ENCODE measurements at regions not wholly inside any gene's neighbourhood (a gene's known extent, or its start where the extent isn't known, plus 50 kb on each side); places are given as distances from the start of the nearest gene placed in this dataset.

DNA sequence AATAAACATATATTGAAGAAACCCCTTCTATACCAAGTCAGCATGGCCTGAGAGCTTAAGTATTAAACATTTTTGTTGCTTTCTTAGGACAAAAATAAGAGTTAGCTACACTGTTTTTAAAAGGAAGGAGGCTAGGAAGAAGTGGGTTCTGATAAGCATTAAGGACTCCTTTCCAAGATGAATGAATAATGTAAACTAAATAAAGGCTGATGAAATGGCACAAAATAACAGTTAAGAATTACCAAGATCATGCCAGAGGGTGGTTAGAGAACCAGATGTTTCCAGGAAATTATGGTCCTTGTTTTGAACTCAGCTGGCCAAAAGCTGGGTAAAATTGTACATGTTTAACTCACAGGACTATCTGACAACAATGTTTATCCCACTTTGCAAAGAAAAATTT is 114.1 kb upstream of the ETS2 start:
- no peak for DNase-seq (ENCODE audit: extremely low read depth in 1 of 2, low read depth in 1 of 2)

DNA sequence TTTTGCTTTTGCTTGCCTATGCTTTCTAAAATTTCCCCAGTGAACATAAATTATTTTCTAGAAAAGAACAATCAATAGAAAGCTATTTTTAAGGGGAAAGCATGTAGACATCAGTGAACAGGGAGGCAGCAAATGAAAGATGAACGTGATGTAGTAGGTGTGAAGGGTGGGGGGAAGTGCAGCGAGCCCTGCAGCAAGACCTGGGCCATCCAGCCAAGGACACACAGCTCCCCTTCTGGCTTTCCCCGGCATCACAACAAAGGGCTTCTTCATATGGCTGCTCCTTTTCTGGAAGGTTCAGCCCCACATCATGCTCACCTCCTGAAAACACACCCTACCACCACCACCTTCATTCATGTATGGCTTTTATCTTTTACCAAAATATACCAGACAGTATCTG is 109.2 kb upstream of the ETS2 start:
- DNase-seq (ENCODE audit: extremely low read depth in 1 of 2, low read depth in 1 of 2), result no peak

DNA sequence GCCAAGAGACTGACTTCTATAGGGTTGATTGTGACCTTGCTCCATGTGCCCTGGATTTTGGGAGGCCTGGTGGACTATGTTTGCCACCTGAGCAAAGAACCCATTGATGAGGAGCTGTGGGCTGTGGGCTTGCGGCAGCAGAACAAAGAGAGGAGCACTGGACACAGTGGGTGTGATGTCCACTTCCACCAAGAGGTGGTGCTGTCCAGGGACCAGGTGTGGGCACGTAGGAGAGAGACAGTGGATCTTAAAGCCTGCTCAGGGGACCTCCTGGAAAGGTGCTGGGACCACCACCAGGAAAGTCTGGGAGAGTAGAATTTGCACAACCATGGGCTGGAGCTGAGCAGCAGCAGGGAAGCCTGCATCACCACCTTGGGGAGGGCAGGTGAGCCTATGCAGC is 106.7 kb upstream of the ETS2 start:
- no peak for DNase-seq (ENCODE audit: extremely low read depth in 1 of 2, low read depth in 1 of 2)

DNA sequence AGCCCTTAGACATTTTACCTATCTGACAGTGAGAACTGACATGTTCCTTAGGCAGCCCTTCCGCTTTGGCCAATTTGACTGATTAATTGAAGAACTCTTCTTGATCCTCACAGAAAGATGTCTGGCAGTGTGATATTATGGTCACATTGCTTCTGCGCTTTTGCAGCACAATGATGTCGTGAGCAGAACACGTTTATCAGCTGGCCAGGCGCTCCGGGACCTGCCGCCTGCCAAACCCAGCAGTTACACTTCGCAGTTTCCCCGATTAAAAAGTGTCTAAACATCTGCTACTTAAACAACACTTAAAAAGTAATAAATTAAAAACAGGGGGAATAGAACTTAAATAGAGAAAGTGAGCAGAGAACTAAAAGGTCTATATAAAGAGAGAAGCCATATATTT is 103.5 kb upstream of the ETS2 start:
- DNase-seq (ENCODE audit: extremely low read depth in 1 of 2, low read depth in 1 of 2), result no peak

DNA sequence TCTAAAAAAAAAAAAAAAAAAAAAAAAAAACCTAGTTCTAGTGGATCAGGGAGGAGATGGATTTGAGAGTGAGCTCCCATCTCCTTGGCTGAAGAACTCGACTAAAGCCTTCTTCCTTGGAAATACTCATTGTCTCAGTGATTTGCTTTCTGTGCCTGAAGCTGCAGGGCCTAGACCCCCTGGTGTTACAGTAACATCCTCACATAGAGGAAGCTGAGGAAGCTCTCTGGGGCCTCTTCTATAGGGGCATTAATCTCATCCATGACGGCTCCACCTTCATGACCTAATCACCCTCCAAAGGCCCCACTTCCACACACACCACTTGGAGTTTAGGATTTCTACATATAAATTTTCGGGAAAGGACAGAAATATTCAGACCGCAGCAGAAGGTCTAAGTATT is 95.9 kb upstream of the ETS2 start:
- DNase-seq (ENCODE audit: extremely low read depth in 1 of 2, low read depth in 1 of 2), result no peak

DNA sequence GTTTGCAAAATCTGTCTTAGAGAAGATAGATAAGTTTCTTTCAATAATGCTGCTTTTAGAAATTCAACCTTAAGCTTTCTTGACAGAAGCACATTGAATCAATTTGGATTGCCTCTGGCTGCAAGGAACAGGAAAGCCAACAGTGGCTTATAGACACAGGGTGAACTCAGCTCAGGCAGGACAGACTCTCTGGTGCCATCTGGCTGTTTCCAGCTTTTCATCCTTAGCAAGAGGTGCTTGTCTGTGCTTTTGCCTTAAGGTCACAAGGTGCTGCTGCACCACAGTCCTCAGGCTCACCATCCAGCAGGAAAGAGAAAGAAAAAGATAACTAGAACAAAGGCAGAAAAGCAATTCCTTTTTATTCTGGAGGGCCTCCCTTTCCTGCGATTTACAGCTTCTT is 93.7 kb upstream of the ETS2 start:
- no peak for DNase-seq (ENCODE audit: extremely low read depth in 1 of 2, low read depth in 1 of 2)

DNA sequence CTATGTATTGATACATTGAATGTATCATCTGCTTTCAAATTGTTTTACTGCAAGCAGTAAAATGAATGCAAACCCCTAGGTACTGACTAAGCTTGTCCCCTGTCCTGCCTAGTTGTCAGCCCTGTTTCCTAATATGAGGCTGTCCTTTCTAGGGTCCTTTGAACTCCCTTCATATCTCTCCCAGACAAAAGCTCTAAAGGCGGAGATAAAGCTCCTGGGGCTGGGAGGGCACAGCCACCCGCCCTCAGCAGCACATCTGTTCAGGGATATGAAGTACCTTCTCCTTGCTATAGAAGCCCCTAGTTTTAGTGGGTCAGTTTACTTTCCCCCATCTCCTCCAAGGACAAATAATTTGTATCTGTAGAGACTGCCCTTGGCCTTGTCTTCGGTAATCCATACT is 93.1 kb upstream of the ETS2 start:
- DNase-seq (ENCODE audit: extremely low read depth in 1 of 2, low read depth in 1 of 2), result no peak

- DNase-seq (ENCODE audit: extremely low read depth in 1 of 2, low read depth in 1 of 2), result no peak
Measured at GRCh38 chr21:38714039-38714817, 91.5 kb upstream of the ETS2 start.

DNA sequence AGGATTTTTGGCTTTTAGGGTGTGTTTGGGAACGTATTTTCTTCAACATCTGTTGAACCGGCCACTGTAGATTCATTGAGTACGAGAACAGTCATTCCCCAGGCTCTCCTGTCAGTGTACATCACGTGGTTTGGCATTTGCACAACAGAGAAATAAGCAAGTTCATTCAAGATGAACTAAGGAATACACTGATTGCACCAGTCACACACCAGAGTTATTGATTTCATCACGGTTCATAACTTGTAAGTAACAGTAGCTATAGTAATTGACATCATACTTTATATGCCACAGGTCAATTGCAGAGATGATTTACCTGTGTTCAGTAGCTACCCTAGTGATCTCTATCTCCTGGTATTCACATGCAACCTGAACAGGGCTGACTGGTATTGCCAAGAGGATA is 90.7 kb upstream of the ETS2 start:
- no peak for DNase-seq (ENCODE audit: extremely low read depth in 1 of 2, low read depth in 1 of 2)

- no peak for DNase-seq (ENCODE audit: extremely low read depth in 1 of 2, low read depth in 1 of 2)
Measured at GRCh38 chr21:38716088-38716487, 89.6 kb upstream of the ETS2 start.

DNA sequence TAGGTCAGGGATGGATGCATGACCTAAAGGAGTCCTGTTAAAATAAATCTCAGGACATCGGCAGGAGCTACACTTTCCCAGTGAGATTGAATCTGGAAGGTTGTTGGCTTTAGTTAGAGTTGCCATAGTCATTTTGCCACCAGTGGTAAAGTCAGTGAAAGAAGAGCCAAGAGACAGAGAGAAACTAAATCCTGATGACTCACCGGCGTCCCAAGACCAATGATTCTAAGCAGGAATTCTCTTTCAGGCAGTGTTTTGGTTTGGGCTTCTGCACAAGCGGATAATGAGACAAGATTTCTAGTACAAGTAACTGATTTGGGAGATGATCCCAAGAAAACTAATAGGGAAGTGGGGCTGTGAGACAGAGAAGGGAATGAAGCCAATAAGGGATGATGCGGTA is 88.8 kb upstream of the ETS2 start:
- DNase-seq (ENCODE audit: extremely low read depth in 1 of 2, low read depth in 1 of 2), result no peak

DNA sequence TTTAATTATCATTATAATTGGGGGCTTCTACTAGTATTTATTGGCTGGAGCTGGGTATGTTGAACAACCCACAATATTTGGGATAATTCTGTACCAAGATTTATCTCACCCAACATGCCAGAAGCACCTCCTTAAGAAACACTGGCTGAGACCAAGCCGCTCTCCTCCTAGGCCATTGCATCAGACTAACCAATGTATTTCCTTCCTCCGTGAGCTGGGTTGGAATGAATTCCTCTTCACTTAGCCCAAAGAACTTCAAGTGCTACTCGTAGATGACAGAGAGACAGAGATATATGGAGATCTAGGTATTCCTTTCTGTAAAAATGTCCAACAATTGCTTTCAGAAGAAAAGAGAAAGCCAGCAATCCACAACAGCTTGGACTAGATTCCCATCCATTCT is 87.2 kb upstream of the ETS2 start:
- DNase-seq (ENCODE audit: extremely low read depth in 1 of 2, low read depth in 1 of 2), result no peak

GRCh38 chr21:38720074-38720473 is 85.7 kb upstream of the ETS2 start:
- DNase-seq (ENCODE audit: extremely low read depth in 1 of 2, low read depth in 1 of 2), result no peak

DNA sequence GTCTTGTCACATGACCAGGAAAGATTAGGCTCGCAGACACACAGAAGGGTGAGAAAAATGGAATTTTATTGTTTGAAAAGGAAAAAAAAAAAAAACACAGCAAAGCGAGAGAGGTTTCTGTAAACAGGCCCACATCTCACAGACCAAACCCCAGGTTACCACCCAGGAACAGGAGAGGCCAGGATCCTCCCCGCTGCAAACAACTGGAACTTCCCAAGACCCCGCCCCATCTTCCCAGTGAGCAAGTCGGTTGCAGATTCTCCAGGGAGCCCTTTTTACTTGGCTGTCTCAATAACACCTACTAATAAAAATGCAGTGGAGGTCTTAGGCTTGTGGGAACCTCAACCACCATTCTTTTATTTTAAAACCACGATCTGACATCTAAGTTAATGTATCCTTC is 84.7 kb upstream of the ETS2 start:
- DNase-seq (ENCODE audit: extremely low read depth in 1 of 2, low read depth in 1 of 2), result no peak

GRCh38 chr21:38721958-38722357 is 83.8 kb upstream of the ETS2 start:
- no peak for DNase-seq (ENCODE audit: extremely low read depth in 1 of 2, low read depth in 1 of 2)

DNA sequence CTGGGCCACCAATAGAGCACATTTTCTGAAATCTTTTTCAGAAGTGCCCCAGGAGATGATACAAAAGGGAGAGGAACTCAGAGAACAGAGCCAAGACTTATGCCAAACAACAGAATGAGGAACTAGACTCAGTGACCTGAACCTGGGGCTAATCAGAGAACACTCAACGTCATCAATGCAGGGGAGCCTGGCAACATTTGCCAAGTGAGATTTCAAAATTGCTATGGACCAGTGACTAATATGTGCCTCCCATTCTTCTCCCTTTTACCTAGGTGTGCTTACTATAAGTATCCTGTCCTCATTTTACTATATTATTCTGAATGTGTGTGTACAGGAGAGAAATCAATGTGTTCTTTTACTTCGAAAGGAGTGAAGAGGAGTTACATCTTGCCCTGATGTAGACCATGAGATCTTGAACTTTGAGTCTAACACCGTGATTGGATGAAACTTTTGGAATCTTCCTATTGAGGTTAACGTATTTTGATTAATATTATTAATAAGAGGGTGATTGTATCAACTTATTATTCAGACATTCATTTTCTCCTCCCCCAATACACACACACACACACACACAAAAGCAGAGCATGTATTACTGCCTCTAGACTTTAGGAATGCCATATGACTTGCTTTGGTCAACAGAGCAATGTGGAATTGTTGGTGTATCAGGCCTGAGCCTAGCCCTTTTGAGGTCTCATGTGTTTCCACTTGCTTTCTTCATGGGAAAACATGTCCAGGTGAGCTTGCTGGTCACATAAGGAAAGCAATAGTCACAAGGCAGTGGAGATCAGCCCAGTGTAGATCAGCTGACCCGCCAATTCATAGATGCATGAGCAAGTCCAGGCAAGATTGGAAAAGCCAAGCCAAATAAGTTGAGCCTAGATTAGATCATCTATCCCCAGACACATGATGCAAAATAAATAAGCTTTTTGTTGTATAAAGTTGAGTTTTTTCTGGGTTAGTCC is 80.3 kb upstream of the ETS2 start:
- no peak for DNase-seq (ENCODE audit: extremely low read depth in 1 of 2, low read depth in 1 of 2)

GRCh38 chr21:38726482-38726881 is 79.2 kb upstream of the ETS2 start:
- no peak for DNase-seq (ENCODE audit: extremely low read depth in 1 of 2, low read depth in 1 of 2)

- DNase-seq (ENCODE audit: extremely low read depth in 1 of 2, low read depth in 1 of 2), result no peak
Measured at GRCh38 chr21:38729291-38729690, 76.4 kb upstream of the ETS2 start.

DNA sequence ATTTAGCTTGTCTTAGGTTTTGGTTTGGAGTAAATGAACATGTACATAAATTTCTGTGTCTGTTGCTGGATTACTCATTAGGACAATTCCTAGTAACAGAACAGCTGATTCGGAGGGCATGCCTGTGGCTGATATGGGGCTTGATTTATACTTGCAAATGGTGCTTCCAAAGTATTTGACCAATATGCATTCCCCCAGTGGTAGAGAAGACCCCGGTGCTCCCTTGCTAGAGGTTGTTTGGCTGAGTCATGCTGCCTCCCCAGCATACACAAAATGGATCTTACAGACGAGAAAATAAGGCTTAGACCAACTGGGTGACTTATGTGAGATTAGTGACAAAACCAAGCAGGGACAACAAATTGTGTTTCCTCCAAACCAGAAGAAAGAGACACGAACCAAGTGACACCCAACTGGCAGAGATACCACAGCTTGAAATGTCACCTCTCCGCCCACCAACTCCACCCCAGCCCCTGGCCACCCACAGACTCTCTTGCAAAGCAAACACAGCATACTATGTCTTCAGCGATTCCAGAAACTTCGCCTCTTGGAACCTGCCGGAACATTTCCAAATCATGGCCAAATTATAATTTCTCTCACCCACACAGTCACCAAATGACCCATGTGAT is 75.9 kb upstream of the ETS2 start:
- DNase-seq (ENCODE audit: extremely low read depth in 1 of 2, low read depth in 1 of 2), result no peak

- DNase-seq (ENCODE audit: extremely low read depth in 1 of 2, low read depth in 1 of 2), result peak; percentile 10 to 41
Measured at GRCh38 chr21:38733972-38734546, 71.7 kb upstream of the ETS2 start.

GRCh38 chr21:38734646-38735365 is 70.9 kb upstream of the ETS2 start:
- DNase-seq (ENCODE audit: extremely low read depth in 1 of 2, low read depth in 1 of 2), result no peak

Measured in stimulated activated CD8-positive, alpha-beta memory T cell treated with anti-CD3 and anti-CD28 coated beads, Interleukin-7, amount 100 ng/mL, for 48 hours (primary cell).